Middle frontal gyrus (tissue), 1 donor: ENCODE measurements at regions not wholly inside any gene's neighbourhood (a gene's known extent, or its start where the extent isn't known, plus 50 kb on each side); places are given as distances from the start of the nearest gene placed in this dataset.

ENCODE experiments used
- DNase-seq: peaks from one replicate; pipeline ENCODE4 v3.0.0-alpha.2; 2015; ENCODE audit warnings: low spot score; ENCODE audit errors: extremely low spot score

GRCh38 chr1:72567521-72567920 lies 285.2 kb upstream of the NEGR1 start:
- DNase-seq, result peak; percentile 58

DNA sequence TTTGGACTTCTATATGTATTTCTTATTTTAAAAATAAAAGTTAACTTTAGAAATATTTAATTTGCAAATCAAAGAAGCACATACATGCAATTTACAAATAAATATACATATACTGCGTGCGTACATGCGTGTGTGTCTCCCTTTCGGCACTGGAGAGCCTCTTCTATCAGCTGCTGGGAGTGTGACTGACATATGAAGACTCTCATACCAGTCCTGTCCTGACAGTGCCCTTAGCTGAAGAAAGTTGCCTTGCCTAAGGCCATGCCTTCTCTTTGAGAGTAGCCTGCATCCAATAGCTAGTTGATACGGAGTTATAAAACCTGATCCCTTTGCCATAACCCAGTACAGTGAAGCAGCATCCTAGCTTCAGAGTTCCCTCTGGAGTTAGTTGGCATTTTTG lies 282.4 kb upstream of the NEGR1 start:
- no peak for DNase-seq

DNA sequence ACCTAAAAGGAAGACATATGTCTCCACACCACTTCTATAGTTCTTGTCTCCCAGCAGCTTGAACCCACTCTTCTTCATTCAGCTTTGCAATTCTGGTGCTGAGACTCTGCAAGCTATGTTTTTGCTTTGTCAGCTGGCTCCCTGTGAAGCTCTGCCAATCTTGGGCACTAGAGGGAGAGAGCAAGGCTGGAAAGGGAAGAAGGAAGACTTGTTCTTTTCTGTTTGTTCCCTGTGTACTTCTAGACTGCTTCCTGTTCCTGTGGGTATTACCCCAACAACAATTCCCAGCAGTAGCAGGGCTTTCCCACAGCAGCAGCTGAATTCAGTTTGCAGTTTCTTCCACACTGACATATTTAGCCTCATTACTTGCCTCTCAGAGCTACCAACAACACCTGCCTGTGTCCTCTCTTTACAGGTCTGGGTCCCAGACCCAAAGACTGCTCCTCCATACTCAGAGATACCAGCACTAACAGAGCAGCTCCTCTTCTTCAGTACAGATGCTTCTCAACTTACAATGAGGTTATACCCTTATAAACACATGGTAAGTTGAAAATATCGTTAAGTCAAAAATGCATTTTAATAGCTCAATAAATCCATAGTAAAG lies 275.2 kb upstream of the NEGR1 start:
- DNase-seq, result no peak

DNA sequence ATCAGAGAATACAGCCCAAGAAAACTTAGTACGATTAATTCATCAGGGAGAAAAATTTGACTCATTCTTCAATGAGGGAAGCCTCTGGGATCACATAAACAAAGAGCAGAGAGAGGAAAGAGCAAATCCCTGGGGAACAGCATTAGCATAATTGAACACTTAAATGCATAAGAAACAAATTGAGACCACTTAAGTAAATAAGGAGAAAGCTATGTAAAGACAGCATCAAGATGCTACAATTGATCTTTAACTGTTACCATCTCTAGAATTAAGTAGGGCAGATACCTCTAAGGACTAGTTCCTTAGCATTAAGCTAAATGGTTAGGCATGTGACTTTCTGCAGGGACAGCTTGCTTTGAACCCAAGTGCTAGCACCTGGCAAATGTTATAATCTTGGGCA lies 265.1 kb upstream of the NEGR1 start:
- no peak for DNase-seq

DNA sequence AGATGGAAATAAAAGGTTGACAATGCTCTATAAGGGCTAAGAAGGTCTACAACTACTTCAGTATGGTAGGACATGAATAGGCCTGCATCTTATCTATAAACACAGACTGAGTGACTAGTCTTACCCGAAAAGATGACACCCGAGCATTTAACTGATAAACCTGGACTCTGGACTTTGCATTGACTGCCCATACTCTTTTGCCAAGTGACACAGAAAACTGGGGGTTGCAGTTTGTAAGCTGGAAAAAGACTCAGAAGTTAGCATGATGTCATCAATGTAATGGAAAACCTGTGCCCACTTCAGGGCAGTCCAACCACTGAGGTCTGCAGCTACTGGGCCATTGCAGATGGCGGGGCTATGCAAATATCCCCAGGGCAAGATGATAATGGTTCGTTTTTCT lies 258.3 kb upstream of the NEGR1 start:
- no peak for DNase-seq

GRCh38 chr1:72535470-72535869 lies 253.1 kb upstream of the NEGR1 start:
- DNase-seq, result no peak

DNA sequence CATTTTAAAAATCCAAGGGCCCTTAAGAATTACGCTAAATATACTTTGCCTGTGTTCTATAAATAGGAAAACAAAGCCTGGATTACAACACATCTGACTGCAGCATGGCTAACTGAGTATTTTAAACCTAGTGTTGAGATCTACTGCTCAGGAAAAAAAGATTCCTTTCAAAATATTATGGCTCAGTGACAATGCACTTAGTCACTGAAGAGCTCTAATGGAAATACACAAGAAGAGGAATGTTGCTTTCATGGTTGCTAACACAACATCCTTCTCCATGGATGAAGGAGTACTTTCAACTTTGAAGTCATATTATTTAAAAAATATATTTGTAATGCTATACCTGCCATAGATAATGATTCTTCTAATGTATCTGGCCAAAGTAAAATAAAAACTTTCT lies 248.3 kb upstream of the NEGR1 start:
- no peak for DNase-seq

DNA sequence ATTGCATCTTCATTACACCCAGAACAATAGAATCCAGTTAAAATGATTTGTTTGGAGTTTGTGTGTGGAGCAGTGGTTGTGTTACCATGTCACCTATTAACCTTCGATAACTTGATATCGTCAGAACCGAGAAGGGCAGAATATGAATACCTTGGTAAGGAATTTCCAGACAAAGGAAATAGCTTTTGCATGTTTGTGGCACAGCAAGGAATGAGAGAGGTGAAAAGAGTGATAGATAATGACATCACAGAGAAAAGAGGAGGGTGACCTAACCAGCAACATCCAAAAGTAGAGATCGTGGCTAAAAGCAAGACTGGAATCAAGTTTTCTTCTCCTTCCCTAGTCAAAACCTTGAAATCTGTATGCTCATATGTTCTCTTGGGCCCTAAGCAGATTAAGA lies 244.6 kb upstream of the NEGR1 start:
- no peak for DNase-seq

GRCh38 chr1:72524021-72524420 lies 241.7 kb upstream of the NEGR1 start:
- DNase-seq, result no peak

DNA sequence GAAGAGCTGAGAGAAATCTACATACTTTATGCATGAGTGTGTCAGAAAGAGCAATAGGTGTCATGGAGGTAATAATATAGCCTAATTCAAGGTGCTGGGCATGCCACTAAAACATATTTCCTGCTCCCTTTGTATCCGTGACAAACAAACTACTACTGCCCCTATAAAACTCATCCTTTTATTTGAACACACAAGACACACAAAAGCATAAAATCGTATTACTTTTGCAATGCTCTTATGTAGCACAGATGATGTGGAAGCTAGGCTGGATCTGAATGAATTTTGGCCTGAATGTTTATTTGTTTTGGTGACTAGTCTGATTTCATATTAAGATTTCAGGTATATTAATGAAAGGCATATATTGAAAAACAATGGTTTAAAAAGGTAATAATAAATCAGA lies 239.3 kb upstream of the NEGR1 start:
- no peak for DNase-seq

GRCh38 chr1:72516826-72517225 lies 234.5 kb upstream of the NEGR1 start:
- DNase-seq, result no peak

- no peak for DNase-seq
These were observed 233.9 kb upstream of the NEGR1 start for GRCh38 chr1:72516264-72516663.

DNA sequence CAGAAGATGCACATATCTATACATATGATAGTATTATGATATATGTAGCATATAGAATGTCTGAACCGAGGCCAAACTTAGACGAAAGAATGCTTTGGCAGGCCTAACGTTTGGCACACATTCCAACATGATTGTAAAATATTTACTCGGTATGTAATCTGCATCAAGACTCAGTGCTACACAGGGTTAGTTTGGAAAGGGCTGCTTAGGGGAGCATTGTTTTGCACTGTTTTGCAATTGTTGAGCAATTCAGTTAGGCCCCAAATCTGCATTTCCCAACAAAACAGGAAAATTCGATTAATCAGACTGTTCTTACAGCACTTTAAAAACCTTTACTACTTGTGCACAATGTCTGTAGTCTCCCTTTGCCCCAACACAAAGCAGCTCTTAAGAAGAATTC lies 216.0 kb upstream of the NEGR1 start:
- DNase-seq, result no peak

- no peak for DNase-seq
These were observed 207.5 kb upstream of the NEGR1 start for GRCh38 chr1:72489801-72490200.

- no peak for DNase-seq
These were observed 203.5 kb upstream of the NEGR1 start for GRCh38 chr1:72485801-72486200.

- no peak for DNase-seq
These were observed 201.6 kb upstream of the NEGR1 start for GRCh38 chr1:72483846-72484357.

GRCh38 chr1:72482736-72483413 lies 200.5 kb upstream of the NEGR1 start:
- DNase-seq, result no peak

GRCh38 chr1:72481420-72481970 lies 199.2 kb upstream of the NEGR1 start:
- no peak for DNase-seq

DNA sequence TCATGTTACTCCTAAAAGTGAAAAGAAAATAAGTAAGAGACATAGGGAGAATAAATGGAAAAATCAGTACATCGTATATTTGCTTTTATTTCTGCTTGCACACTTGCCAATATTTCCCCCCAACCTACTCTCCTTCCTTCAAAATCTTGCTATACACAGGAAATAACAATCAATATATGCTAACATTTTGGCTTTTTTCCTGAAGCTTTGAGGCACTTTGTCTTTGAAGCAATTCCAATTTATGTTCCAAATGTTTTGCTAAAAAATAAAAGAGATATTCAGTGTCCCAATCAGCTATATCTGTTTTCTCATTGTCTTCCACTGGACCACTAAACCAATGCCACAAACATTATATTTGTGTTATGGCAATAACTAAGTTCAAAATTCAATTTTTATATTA lies 184.0 kb upstream of the NEGR1 start:
- no peak for DNase-seq

GRCh38 chr1:72462186-72462905 lies 180.0 kb upstream of the NEGR1 start:
- DNase-seq, result no peak

DNA sequence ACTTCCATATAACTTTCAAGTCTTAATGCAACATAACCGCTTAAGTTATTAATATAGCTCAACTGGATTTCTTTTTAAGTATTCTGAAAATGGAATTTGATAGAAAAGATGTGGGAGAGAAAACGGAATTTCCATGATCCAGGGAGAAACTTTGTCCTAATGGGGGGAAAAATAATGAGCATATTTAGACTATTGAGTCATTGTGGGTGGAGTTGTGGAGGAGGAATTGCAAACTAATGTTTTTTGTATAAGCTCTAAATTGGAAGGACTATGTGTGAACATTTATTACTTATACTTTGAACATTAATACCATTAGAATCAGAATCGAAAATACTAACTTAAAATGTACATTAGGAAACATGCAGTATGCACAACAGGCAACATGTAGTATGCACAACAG lies 159.9 kb upstream of the NEGR1 start:
- no peak for DNase-seq

DNA sequence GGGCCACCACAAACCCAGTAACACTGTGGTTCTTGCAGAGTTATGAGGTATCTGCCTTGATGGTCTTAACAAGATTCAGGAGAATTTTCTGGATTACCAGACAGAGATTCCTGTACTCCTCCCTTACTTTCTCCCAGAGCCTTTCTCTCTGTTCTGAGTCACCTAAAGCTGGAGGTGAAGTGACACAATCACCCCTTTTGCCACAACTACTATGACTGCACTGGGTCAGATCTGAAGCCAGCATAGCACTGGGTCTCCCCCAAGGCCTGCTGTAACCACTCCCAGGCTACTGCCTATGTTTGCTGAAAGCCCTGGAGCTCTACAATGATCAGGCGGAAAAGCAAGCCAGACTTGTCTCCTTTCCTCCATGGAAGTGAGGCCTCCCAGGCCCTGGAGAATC lies 156.7 kb upstream of the NEGR1 start:
- no peak for DNase-seq
